SK-N-SH (cell line): ENCODE measurements at regions not wholly inside any gene's neighbourhood (a gene's known extent, or its start where the extent isn't known, plus 50 kb on each side); places are given as distances from the start of the nearest gene placed in this dataset.

Experiments used
- FOXM1 ChIP-seq: IDR thresholded peaks from 2 replicates; pipeline ENCODE4 v1.4.0; 2012; ENCODE audit warnings: low read depth, mild to moderate bottlenecking
- TAF1 ChIP-seq: IDR thresholded peaks from 2 replicates; pipeline ENCODE4 v1.6.1; 2012; ENCODE audit warnings: low read depth, mild to moderate bottlenecking, low read length, moderate library complexity, borderline replicate concordance
- USF2 ChIP-seq: fragments of 150-350 bp; IDR thresholded peaks from 2 replicates; pipeline ENCODE4 v1.6.1; 2017; ENCODE audit warnings: antibody characterized with exemption, low read length, low read depth, borderline replicate concordance
- TF ChIP-seq, protein P1 (sequence below): fragments of 200-600 bp; sonication (generic); IDR thresholded peaks from 2 replicates; pipeline ENCODE4 v1.6.1; 2017; ENCODE audit warnings: antibody characterized with exemption, mild to moderate bottlenecking, moderate library complexity

- TF ChIP-seq, protein P1, sequence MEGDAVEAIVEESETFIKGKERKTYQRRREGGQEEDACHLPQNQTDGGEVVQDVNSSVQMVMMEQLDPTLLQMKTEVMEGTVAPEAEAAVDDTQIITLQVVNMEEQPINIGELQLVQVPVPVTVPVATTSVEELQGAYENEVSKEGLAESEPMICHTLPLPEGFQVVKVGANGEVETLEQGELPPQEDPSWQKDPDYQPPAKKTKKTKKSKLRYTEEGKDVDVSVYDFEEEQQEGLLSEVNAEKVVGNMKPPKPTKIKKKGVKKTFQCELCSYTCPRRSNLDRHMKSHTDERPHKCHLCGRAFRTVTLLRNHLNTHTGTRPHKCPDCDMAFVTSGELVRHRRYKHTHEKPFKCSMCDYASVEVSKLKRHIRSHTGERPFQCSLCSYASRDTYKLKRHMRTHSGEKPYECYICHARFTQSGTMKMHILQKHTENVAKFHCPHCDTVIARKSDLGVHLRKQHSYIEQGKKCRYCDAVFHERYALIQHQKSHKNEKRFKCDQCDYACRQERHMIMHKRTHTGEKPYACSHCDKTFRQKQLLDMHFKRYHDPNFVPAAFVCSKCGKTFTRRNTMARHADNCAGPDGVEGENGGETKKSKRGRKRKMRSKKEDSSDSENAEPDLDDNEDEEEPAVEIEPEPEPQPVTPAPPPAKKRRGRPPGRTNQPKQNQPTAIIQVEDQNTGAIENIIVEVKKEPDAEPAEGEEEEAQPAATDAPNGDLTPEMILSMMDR, result no peak
- TF ChIP-seq FOXM1, result no peak
- no peak for TF ChIP-seq TAF1
- no peak for TF ChIP-seq USF2
Observed at GRCh38 chr4:17182888-17183287, 284.4 kb upstream of the LDB2 start.
